H9 (cell line): ENCODE measurements at regions not wholly inside any gene's neighbourhood (a gene's known extent, or its start where the extent isn't known, plus 50 kb on each side); places are given as distances from the start of the nearest gene placed in this dataset.

ENCODE experiments used
- DNase-seq: peaks from one replicate; pipeline ENCODE4 v3.0.0-alpha.2; 2017
- H2AFZ ChIP-seq: one replicate; pipeline ENCODE4 v1.6.1; 2013; ENCODE audit warnings: mild to moderate bottlenecking, low read length, control low read depth, moderate library complexity
- H2AK5ac ChIP-seq: 2 replicates; pipeline ENCODE4 v1.6.1; 2013; ENCODE audit warnings: low read length, control low read depth, mixed read lengths; ENCODE audit not compliant: insufficient read length
- H2BK120ac ChIP-seq: one replicate; pipeline ENCODE4 v1.6.1; 2013; ENCODE audit warnings: low read depth, mild to moderate bottlenecking, low read length, control low read depth, inconsistent platforms; ENCODE audit not compliant: poor library complexity, severe bottlenecking
- H2BK12ac ChIP-seq: 2 replicates; pipeline ENCODE4 v1.6.1; 2013; ENCODE audit warnings: low read length, control low read depth, mixed read lengths, low read depth; ENCODE audit not compliant: insufficient read length
- H2BK15ac ChIP-seq: 2 replicates; pipeline ENCODE4 v1.6.1; 2013; ENCODE audit warnings: low read depth, low read length, control low read depth
- H2BK20ac ChIP-seq: one replicate; pipeline ENCODE4 v1.6.1; 2013; ENCODE audit warnings: low read depth, mild to moderate bottlenecking, low read length, control low read depth, inconsistent platforms; ENCODE audit not compliant: poor library complexity, severe bottlenecking
- H2BK5ac ChIP-seq: 2 replicates; pipeline ENCODE4 v1.6.1; 2013; ENCODE audit warnings: low read length, control low read depth, mixed read lengths; ENCODE audit not compliant: insufficient read length
- H3K14ac ChIP-seq: 2 replicates; pipeline ENCODE4 v1.6.1; 2013; ENCODE audit warnings: low read length, control low read depth; ENCODE audit not compliant: insufficient read depth
- H3K18ac ChIP-seq: 2 replicates; pipeline ENCODE4 v1.6.1; 2013; ENCODE audit warnings: low read depth, mild to moderate bottlenecking, mixed read lengths, low read length, control low read depth; ENCODE audit not compliant: insufficient read length
- H3K23ac ChIP-seq: 2 replicates; pipeline ENCODE4 v1.6.1; 2013; ENCODE audit warnings: low read length, control low read depth, mixed read lengths, low read depth; ENCODE audit not compliant: insufficient read length
- H3K23me2 ChIP-seq: 2 replicates; pipeline ENCODE4 v1.6.1; 2013; ENCODE audit warnings: low read depth, mild to moderate bottlenecking, mixed read lengths, low read length, control low read depth; ENCODE audit not compliant: insufficient read length, poor library complexity, severe bottlenecking
- H3K27ac ChIP-seq: 2 replicates; pipeline ENCODE4 v1.5.1; 2013; ENCODE audit warnings: low read length, control low read depth, mixed read lengths, low read depth; ENCODE audit not compliant: insufficient read length
- H3K27me3 ChIP-seq: 2 replicates; pipeline ENCODE4 v1.6.1; 2013; ENCODE audit warnings: low read length, control low read depth, inconsistent platforms; ENCODE audit not compliant: insufficient read depth
- H3K4ac ChIP-seq: 2 replicates; pipeline ENCODE4 v1.6.1; 2013; ENCODE audit warnings: low read depth, mild to moderate bottlenecking, control low read depth, inconsistent platforms, low read length, moderate library complexity
- H3K4me1 ChIP-seq: 2 replicates; pipeline ENCODE4 v1.6.1; 2013; ENCODE audit warnings: low read length, control low read depth, inconsistent platforms; ENCODE audit not compliant: insufficient read depth
- H3K4me2 ChIP-seq: 2 replicates; pipeline ENCODE4 v1.6.1; 2013; ENCODE audit warnings: low read length, control low read depth, mixed read lengths; ENCODE audit not compliant: insufficient read length, insufficient read depth
- H3K56ac ChIP-seq: 2 replicates; pipeline ENCODE4 v1.6.1; 2013; ENCODE audit warnings: low read depth, mild to moderate bottlenecking, mixed read lengths, low read length, control low read depth; ENCODE audit not compliant: insufficient read length
- H3K79me1 ChIP-seq: 2 replicates; pipeline ENCODE4 v1.6.1; 2013; ENCODE audit warnings: low read depth, mild to moderate bottlenecking, moderate library complexity, low read length, control low read depth, inconsistent platforms; ENCODE audit not compliant: insufficient read depth, poor library complexity, severe bottlenecking
- H3K79me2 ChIP-seq: 2 replicates; pipeline ENCODE4 v1.6.1; 2013; ENCODE audit warnings: low read length, control low read depth, inconsistent platforms; ENCODE audit not compliant: insufficient read depth
- H3K9ac ChIP-seq: 2 replicates; pipeline ENCODE4 v1.6.1; 2013; ENCODE audit warnings: low read length, control low read depth, mixed read lengths; ENCODE audit not compliant: insufficient read length; ENCODE audit errors: extremely low read depth
- H3K9me3 ChIP-seq: one replicate; pipeline ENCODE4 v1.6.1; 2013; ENCODE audit warnings: low read depth, low read length, inconsistent platforms; ENCODE audit not compliant: control insufficient read depth
- H3T11ph ChIP-seq: one replicate; pipeline ENCODE4 v1.6.1; 2013; ENCODE audit warnings: mild to moderate bottlenecking, low read length, control low read depth, inconsistent platforms
- H4K20me1 ChIP-seq: one replicate; pipeline ENCODE4 v1.6.1; 2013; ENCODE audit not compliant: control insufficient read depth, insufficient read length, insufficient read depth
- H4K5ac ChIP-seq: 2 replicates; pipeline ENCODE4 v1.6.1; 2013; ENCODE audit warnings: low read depth, mild to moderate bottlenecking, mixed read lengths, low read length, control low read depth; ENCODE audit not compliant: insufficient read length
- H4K8ac ChIP-seq: replicated peaks from 2 replicates; pipeline ENCODE4 v1.6.1; 2013; ENCODE audit warnings: low read length, control low read depth, mixed read lengths, low read depth; ENCODE audit not compliant: insufficient read length
- H4K91ac ChIP-seq: 2 replicates; pipeline ENCODE4 v1.6.1; 2013; ENCODE audit warnings: low read depth, mild to moderate bottlenecking, moderate library complexity, mixed read lengths, low read length, control low read depth; ENCODE audit not compliant: insufficient read length
- H3K27ac Mint-ChIP-seq, 3 experiments: 2 replicates in 2 of 3; 3 replicates in 1 of 3; pipeline ENCODE4 v1.8.0; 2020 to 2021; ENCODE audit warnings: mixed read lengths in 3 of 3, mild to moderate bottlenecking in 1 of 3, moderate library complexity in 1 of 3
- H3K27me3 Mint-ChIP-seq: 2 replicates; pipeline ENCODE4 v1.8.0; 2021; ENCODE audit warnings: low read depth, mild to moderate bottlenecking, moderate library complexity, mixed read lengths
- H3K36me3 Mint-ChIP-seq, 3 experiments: 2 replicates in 2 of 3; 3 replicates in 1 of 3; pipeline ENCODE4 v1.8.0; 2020 to 2021; ENCODE audit warnings: low read depth in 3 of 3, mixed read lengths in 3 of 3; ENCODE audit not compliant: insufficient read depth in 1 of 3
- H3K4me1 Mint-ChIP-seq, 2 experiments: 2 replicates each; pipeline ENCODE4 v1.8.0; 2020; ENCODE audit warnings: mixed read lengths in 2 of 2
- H3K4me3 Mint-ChIP-seq, 2 experiments: 2 replicates in 1 of 2; 3 replicates in 1 of 2; pipeline ENCODE4 v1.8.0; 2020 to 2021; ENCODE audit warnings: mild to moderate bottlenecking in 2 of 2, mixed read lengths in 2 of 2, moderate library complexity in 1 of 2
- H3K9me3 Mint-ChIP-seq, 2 experiments: 2 replicates in 1 of 2; 3 replicates in 1 of 2; pipeline ENCODE4 v1.8.0; 2020; ENCODE audit warnings: mild to moderate bottlenecking in 2 of 2, mixed read lengths in 2 of 2, moderate library complexity in 1 of 2
- WGBS: extraction: QIAGEN DNeasy Blood & Tissue Kit; methylation state at CpG from one replicate; pipeline ENCODE4 v1.1.7; 2013; ENCODE audit warnings: missing lambda C conversion rate, low lambda C conversion rate, mixed read lengths; ENCODE audit not compliant: insufficient read length; ENCODE audit errors: extremely low coverage; 5-methylcytosine and 5-hydroxymethylcytosine counted together
- TF ChIP-seq, protein P1 (sequence below): fragments of 200-600 bp; sonication (generic); conservative IDR thresholded peaks from 3 replicates; pipeline ENCODE4 v1.8.0; 2021; ENCODE audit warnings: antibody characterized with exemption, mild to moderate bottlenecking

DNA sequence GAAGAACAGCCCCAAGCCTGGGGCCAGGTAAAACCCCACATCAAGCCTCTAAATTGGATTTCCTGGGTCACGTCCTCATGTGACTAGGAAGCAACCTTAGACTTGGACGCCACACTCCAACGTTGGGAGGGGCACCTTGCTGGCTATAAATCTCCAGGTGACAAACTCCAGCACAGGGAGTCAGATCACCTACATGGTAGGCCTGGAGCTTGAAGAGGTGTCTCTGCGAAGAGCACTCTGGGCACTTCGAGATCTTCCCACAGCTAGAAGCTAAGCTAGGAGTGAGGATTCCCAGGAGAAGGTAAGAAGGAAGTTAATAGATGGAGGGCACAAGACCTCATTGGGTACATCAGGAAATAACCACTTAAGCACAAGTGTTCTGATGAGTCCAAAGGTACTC lies 77.1 kb upstream of the GNAZ start:
- no peak overlapping the region for H3K23ac ChIP-seq
- H3K23me2 ChIP-seq = no peaks in the 10 kb centered on the region
- H3K4ac ChIP-seq = no peak overlapping the region
- H4K91ac ChIP-seq = no peak overlapping the region
- H2BK20ac ChIP-seq = no peak overlapping the region
- H3K4me3 Mint-ChIP-seq = no peak overlapping the region
- H3K18ac ChIP-seq = no peak overlapping the region
- no peak overlapping the region for H2BK15ac ChIP-seq
- no peaks in the 10 kb centered on the region for H3K4me1 ChIP-seq
- H3K27me3 Mint-ChIP-seq = peaks cover 88% of the 10 kb centered on the region
- no peaks in the 10 kb centered on the region; the same call in 1 of the 2 replicates for H3K27me3 ChIP-seq
- H4K5ac ChIP-seq = no peak overlapping the region
- no peak overlapping the region for H3K27ac Mint-ChIP-seq
- no peak overlapping the region for H4K8ac ChIP-seq
- H3K14ac ChIP-seq = no peak overlapping the region
- no peak overlapping the region for H3T11ph ChIP-seq
- H3K79me2 ChIP-seq = no peaks in the 10 kb centered on the region
- no peak for DNase-seq
- no CpG with 5 or more reads among the region's 5 CpGs for WGBS
- no peak overlapping the region for H3K4me2 ChIP-seq
- peaks cover 17 to 22% of the 10 kb centered on the region in 2 experiments for H3K9me3 Mint-ChIP-seq
- H2BK12ac ChIP-seq = no peak overlapping the region
- no peaks in the 10 kb centered on the region for H3K4me1 Mint-ChIP-seq
- no peak overlapping the region for H2AK5ac ChIP-seq
- no peak overlapping the region for H2BK5ac ChIP-seq
- H2AFZ ChIP-seq = no peak overlapping the region
- H2BK120ac ChIP-seq = no peak overlapping the region
- H3K56ac ChIP-seq = no peak overlapping the region
- H3K9me3 ChIP-seq = no peaks in the 10 kb centered on the region
- H3K79me1 ChIP-seq = no peaks in the 10 kb centered on the region
- H3K9ac ChIP-seq = no peak overlapping the region
- H3K36me3 Mint-ChIP-seq = no peaks in the 10 kb centered on the region; a peak in 1 of 7 replicates
- H3K27ac ChIP-seq = no peak overlapping the region
- no peaks in the 10 kb centered on the region for H4K20me1 ChIP-seq
- TF ChIP-seq, protein P1, sequence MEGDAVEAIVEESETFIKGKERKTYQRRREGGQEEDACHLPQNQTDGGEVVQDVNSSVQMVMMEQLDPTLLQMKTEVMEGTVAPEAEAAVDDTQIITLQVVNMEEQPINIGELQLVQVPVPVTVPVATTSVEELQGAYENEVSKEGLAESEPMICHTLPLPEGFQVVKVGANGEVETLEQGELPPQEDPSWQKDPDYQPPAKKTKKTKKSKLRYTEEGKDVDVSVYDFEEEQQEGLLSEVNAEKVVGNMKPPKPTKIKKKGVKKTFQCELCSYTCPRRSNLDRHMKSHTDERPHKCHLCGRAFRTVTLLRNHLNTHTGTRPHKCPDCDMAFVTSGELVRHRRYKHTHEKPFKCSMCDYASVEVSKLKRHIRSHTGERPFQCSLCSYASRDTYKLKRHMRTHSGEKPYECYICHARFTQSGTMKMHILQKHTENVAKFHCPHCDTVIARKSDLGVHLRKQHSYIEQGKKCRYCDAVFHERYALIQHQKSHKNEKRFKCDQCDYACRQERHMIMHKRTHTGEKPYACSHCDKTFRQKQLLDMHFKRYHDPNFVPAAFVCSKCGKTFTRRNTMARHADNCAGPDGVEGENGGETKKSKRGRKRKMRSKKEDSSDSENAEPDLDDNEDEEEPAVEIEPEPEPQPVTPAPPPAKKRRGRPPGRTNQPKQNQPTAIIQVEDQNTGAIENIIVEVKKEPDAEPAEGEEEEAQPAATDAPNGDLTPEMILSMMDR = no peak
